ENCODE measurements at regions not wholly inside any gene's neighbourhood (a gene's known extent, or its start where the extent isn't known, plus 50 kb on each side); places are given as distances from the start of the nearest gene placed in this dataset.

- TF ChIP-seq CTCF (conservative IDR thresholded peaks at IDR 0.05) = no peak
- TF ChIP-seq EZH2 (IDR thresholded peaks at IDR 0.05; ENCODE audit: low read depth) = no peak
- no TSS peak for BruUV-seq (replicated peaks)
- Histone ChIP-seq H3K9me3 (ENCODE audit: insufficient read depth, low read depth) (no peaks in the 10 kb centered on the region), H4K20me1 (ENCODE audit: insufficient read depth) (no peaks in the 10 kb centered on the region), H3K27me3 (ENCODE audit: insufficient read depth, low read depth) (no peaks in the 10 kb centered on the region), H3K4me1 (replicated peaks; ENCODE audit: insufficient read depth) (no peaks in the 10 kb centered on the region), H3F3A (ENCODE audit: insufficient read depth, low read depth) (no peaks in the 10 kb centered on the region), H2AFZ (no peak overlapping the region), H3K79me2 (ENCODE audit: low read depth) (no peaks in the 10 kb centered on the region), H3K4me3 (no peak overlapping the region), H3K9me2 (ENCODE audit: insufficient read depth) (no peaks in the 10 kb centered on the region), H3K27ac (no peak overlapping the region), H3K36me3 (ENCODE audit: low read depth) (no peaks in the 10 kb centered on the region), H3K4me2 (no peak overlapping the region)
- DNase-seq = no peak
- POLR2A ChIA-PET (ENCODE audit: unreplicated experiment) = no interaction called here
- intact Hi-C loops (cut with micrococcal nuclease; ENCODE audit: unreplicated experiment) = no loop called here
- CTCF ChIA-PET = no interaction called here
These were observed 307.8 kb upstream of the SGCD start for GRCh38 chr5:156019130-156019529.

GRCh38 chr5:156019571-156020180 is 307.3 kb upstream of the SGCD start:
- Histone ChIP-seq H2AFZ (no peak overlapping the region), H3K9me3 (ENCODE audit: insufficient read depth, low read depth) (no peaks in the 10 kb centered on the region), H3F3A (ENCODE audit: insufficient read depth, low read depth) (no peaks in the 10 kb centered on the region), H3K9me2 (ENCODE audit: insufficient read depth) (no peaks in the 10 kb centered on the region), H3K27ac (no peak overlapping the region), H3K4me3 (no peak overlapping the region), H3K27me3 (ENCODE audit: insufficient read depth, low read depth) (no peaks in the 10 kb centered on the region), H3K4me1 (replicated peaks; ENCODE audit: insufficient read depth) (no peaks in the 10 kb centered on the region), H4K20me1 (ENCODE audit: insufficient read depth) (no peaks in the 10 kb centered on the region), H3K79me2 (ENCODE audit: low read depth) (no peaks in the 10 kb centered on the region), H3K4me2 (no peak overlapping the region), H3K36me3 (ENCODE audit: low read depth) (no peaks in the 10 kb centered on the region)
- no peak for TF ChIP-seq EZH2 (IDR thresholded peaks at IDR 0.05; ENCODE audit: low read depth)
- no peak for TF ChIP-seq CTCF (conservative IDR thresholded peaks at IDR 0.05)
- POLR2A ChIA-PET (ENCODE audit: unreplicated experiment) = no interaction called here
- DNase-seq = no peak
- intact Hi-C loops (cut with micrococcal nuclease; ENCODE audit: unreplicated experiment) = no loop called here
- no TSS peak for BruUV-seq (replicated peaks)
- CTCF ChIA-PET = no interaction called here

- H2AFZ ChIP-seq = no peak overlapping the region
- H3K4me2 ChIP-seq = no peak overlapping the region
- no peak overlapping the region for H3K27ac ChIP-seq
- intact Hi-C loops (cut with micrococcal nuclease; ENCODE audit: unreplicated experiment) = no loop called here
- no peaks in the 10 kb centered on the region for H3K9me3 ChIP-seq (ENCODE audit: insufficient read depth, low read depth)
- TF ChIP-seq CTCF (conservative IDR thresholded peaks at IDR 0.05) (no peak), EZH2 (IDR thresholded peaks at IDR 0.05; ENCODE audit: low read depth) (no peak)
- no peaks in the 10 kb centered on the region for H3K27me3 ChIP-seq (ENCODE audit: insufficient read depth, low read depth)
- BruUV-seq (replicated peaks) = no TSS peak
- no peak for DNase-seq
- H3K4me3 ChIP-seq = no peak overlapping the region
- H3K4me1 ChIP-seq (replicated peaks; ENCODE audit: insufficient read depth) = no peaks in the 10 kb centered on the region
- ChIA-PET POLR2A (ENCODE audit: unreplicated experiment) (no interaction called here), CTCF (no interaction called here)
- no peaks in the 10 kb centered on the region for H3F3A ChIP-seq (ENCODE audit: insufficient read depth, low read depth)
- H3K9me2 ChIP-seq (ENCODE audit: insufficient read depth) = no peaks in the 10 kb centered on the region
- no peaks in the 10 kb centered on the region for H3K79me2 ChIP-seq (ENCODE audit: low read depth)
- H3K36me3 ChIP-seq (ENCODE audit: low read depth) = no peaks in the 10 kb centered on the region
- H4K20me1 ChIP-seq (ENCODE audit: insufficient read depth) = no peaks in the 10 kb centered on the region
These were observed 306.3 kb upstream of the SGCD start for GRCh38 chr5:156020647-156021046.

All from PC-9 (cell line).